OCI-LY7 (cell line): ENCODE measurements at regions not wholly inside any gene's neighbourhood (a gene's known extent, or its start where the extent isn't known, plus 50 kb on each side); places are given as distances from the start of the nearest gene placed in this dataset.

Source experiments
- BruUV-seq: library from RNA; stranded (reverse); fragments of 400-500 nt; replicated peaks from 2 replicates; lab custom pipeline; 2021; lab: Mats Ljungman, UMichigan
- CTCF ChIA-PET: fragments of 300-600 bp; sonication (Branson Sonifier 250); formaldehyde crosslinking; loops from one replicate; lab custom pipeline; 2022; ENCODE audit warnings: antibody characterized with exemption; ENCODE audit not compliant: unreplicated experiment; lab: Charles Lee
- POLR2A ChIA-PET: fragments of 300-600 bp; sonication (Branson Sonifier 250); formaldehyde crosslinking; loops from one replicate; lab custom pipeline; 2022; ENCODE audit warnings: antibody characterized with exemption; lab: Charles Lee
- DNase-seq: peaks from one replicate; pipeline ENCODE4 v3.0.0-alpha.2; 2015; ENCODE audit warnings: low spot score
- H2AFZ ChIP-seq: fragments of 200-600 bp; sonication (generic), shearing (Covaris generic); 2 replicates; pipeline ENCODE4 v1.6.1; 2014; ENCODE audit warnings: mild to moderate bottlenecking, antibody characterized with exemption, low read length, moderate library complexity
- H3K27ac ChIP-seq: fragments of 200-600 bp; sonication (generic); 2 replicates; pipeline ENCODE4 v1.5.1; 2014; ENCODE audit warnings: mixed run types, low read depth, mild to moderate bottlenecking, moderate library complexity, low read length, inconsistent platforms; ENCODE audit not compliant: poor library complexity, severe bottlenecking
- H3K36me3 ChIP-seq: fragments of 200-600 bp; sonication (generic); 2 replicates; pipeline ENCODE4 v1.6.1; 2014; ENCODE audit warnings: mild to moderate bottlenecking, antibody characterized with exemption, low read length, moderate library complexity, mixed read lengths; ENCODE audit not compliant: insufficient read depth
- H3K4me1 ChIP-seq: fragments of 200-600 bp; sonication (generic); 2 replicates; pipeline ENCODE4 v1.5.1; 2014; ENCODE audit warnings: mild to moderate bottlenecking, low read length; ENCODE audit not compliant: insufficient read depth, poor library complexity, severe bottlenecking
- H3K4me2 ChIP-seq: fragments of 200-600 bp; sonication (generic); 2 replicates; pipeline ENCODE4 v1.6.1; 2014; ENCODE audit warnings: mild to moderate bottlenecking, low read length
- H3K4me3 ChIP-seq: fragments of 200-600 bp; sonication (generic); 2 replicates; pipeline ENCODE4 v1.5.1; 2014; ENCODE audit warnings: mild to moderate bottlenecking, low read depth, low read length; ENCODE audit not compliant: poor library complexity, severe bottlenecking
- H3K79me2 ChIP-seq: fragments of 200-600 bp; sonication (generic); 2 replicates; pipeline ENCODE4 v1.6.1; 2016; ENCODE audit warnings: low read depth, mild to moderate bottlenecking, low read length, moderate library complexity, mixed read lengths; ENCODE audit not compliant: insufficient read depth
- H3K9me2 ChIP-seq: fragments of 200-600 bp; sonication (generic); 2 replicates; pipeline ENCODE4 v1.6.1; 2016; ENCODE audit warnings: mild to moderate bottlenecking, low read length, mixed read lengths; ENCODE audit not compliant: insufficient read depth
- H3K9me3 ChIP-seq: fragments of 200-600 bp; sonication (generic); 2 replicates; pipeline ENCODE4 v1.6.1; 2014; ENCODE audit warnings: mild to moderate bottlenecking, mixed run types, low read length, mixed read lengths
- H4K20me1 ChIP-seq: fragments of 200-600 bp; sonication (generic); 2 replicates; pipeline ENCODE4 v1.6.1; 2014; ENCODE audit warnings: mild to moderate bottlenecking, antibody characterized with exemption, low read length, moderate library complexity, mixed read lengths; ENCODE audit not compliant: insufficient read depth
- EZH2phosphoT487 ChIP-seq: fragments of 200-600 bp; sonication (generic); IDR thresholded peaks from 2 replicates; pipeline ENCODE4 v1.6.1; 2018; ENCODE audit warnings: low read depth, borderline replicate concordance, mild to moderate bottlenecking, mixed run types, antibody characterized with exemption, low read length, moderate library complexity, mixed read lengths
- intact Hi-C: fragments of 100-400 bp; cut with micrococcal nuclease; formaldehyde crosslinking; loops from one replicate; pipeline ENCODE4 v1.10.0; 2022; ENCODE audit not compliant: unreplicated experiment
- TF ChIP-seq, protein P1 (sequence below): fragments of 200-600 bp; sonication (generic); conservative IDR thresholded peaks from 2 replicates; pipeline ENCODE4 v1.5.1; 2014; ENCODE audit warnings: mild to moderate bottlenecking, antibody characterized with exemption, low read length, moderate library complexity, mixed read lengths

DNA sequence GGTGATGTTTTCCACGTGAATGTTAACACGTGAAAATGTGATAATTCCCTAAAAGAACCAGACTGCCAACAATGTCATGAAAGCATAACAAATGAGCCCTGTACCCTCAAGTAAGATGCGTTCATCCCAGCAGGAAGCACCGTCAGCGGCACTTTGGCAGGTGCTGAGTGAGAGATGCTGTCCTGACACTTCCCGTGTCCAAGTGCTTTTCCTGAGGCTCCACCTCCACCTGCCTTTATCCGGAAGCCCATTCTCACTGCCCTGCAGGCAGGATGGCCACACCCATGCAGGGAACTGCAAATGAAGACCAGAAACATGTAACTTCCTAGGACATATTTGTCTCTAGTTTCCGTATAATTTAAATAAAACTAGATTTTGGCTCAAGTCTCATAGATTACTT is 238.0 kb upstream of the IRX2 start:
- no peaks in the 10 kb centered on the region for H3K36me3 ChIP-seq
- H2AFZ ChIP-seq = no peak overlapping the region
- ChIA-PET CTCF (no interaction called here), POLR2A (no interaction called here)
- no peak for TF ChIP-seq EZH2phosphoT487
- TF ChIP-seq, protein P1, sequence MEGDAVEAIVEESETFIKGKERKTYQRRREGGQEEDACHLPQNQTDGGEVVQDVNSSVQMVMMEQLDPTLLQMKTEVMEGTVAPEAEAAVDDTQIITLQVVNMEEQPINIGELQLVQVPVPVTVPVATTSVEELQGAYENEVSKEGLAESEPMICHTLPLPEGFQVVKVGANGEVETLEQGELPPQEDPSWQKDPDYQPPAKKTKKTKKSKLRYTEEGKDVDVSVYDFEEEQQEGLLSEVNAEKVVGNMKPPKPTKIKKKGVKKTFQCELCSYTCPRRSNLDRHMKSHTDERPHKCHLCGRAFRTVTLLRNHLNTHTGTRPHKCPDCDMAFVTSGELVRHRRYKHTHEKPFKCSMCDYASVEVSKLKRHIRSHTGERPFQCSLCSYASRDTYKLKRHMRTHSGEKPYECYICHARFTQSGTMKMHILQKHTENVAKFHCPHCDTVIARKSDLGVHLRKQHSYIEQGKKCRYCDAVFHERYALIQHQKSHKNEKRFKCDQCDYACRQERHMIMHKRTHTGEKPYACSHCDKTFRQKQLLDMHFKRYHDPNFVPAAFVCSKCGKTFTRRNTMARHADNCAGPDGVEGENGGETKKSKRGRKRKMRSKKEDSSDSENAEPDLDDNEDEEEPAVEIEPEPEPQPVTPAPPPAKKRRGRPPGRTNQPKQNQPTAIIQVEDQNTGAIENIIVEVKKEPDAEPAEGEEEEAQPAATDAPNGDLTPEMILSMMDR = no peak
- no peaks in the 10 kb centered on the region for H3K79me2 ChIP-seq
- intact Hi-C loops = no loop called here
- no TSS peak for BruUV-seq
- no peak overlapping the region for H3K27ac ChIP-seq
- H3K4me1 ChIP-seq = no peaks in the 10 kb centered on the region
- H3K9me3 ChIP-seq = no peaks in the 10 kb centered on the region
- no peak overlapping the region for H3K4me2 ChIP-seq
- H3K4me3 ChIP-seq = no peak overlapping the region
- H4K20me1 ChIP-seq = no peaks in the 10 kb centered on the region
- no peaks in the 10 kb centered on the region for H3K9me2 ChIP-seq
- no peak for DNase-seq

DNA sequence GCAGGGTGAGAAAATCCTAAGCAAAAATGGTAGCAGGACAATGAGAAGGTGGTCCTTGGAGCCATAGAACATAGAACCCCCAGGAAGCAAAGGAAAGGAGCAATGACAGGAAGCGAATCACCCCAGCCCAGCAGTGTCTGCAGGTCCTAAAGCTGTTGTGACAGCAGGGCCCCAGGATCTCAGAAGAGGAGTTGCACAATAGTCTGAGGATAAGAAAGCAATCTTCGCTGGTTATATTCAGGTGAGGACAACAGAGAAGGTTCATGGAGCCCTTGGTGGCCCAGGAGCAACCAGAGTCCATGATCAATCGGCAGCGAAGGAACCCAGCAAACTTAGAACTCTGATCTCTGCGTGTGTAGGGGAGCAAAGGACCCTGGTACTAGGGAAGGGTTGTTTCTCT is 234.8 kb upstream of the IRX2 start:
- no peak overlapping the region for H3K4me2 ChIP-seq
- intact Hi-C loops = no loop called here
- H3K9me2 ChIP-seq = no peaks in the 10 kb centered on the region
- no peaks in the 10 kb centered on the region for H3K4me1 ChIP-seq
- ChIA-PET POLR2A (no interaction called here), CTCF (no interaction called here)
- H4K20me1 ChIP-seq = no peaks in the 10 kb centered on the region
- no peak for DNase-seq
- H3K27ac ChIP-seq = no peak overlapping the region
- H3K4me3 ChIP-seq = no peak overlapping the region
- H2AFZ ChIP-seq = no peak overlapping the region
- no peaks in the 10 kb centered on the region for H3K79me2 ChIP-seq
- TF ChIP-seq, protein P1 = no peak
- no peak for TF ChIP-seq EZH2phosphoT487
- BruUV-seq = no TSS peak
- no peaks in the 10 kb centered on the region for H3K9me3 ChIP-seq
- no peaks in the 10 kb centered on the region for H3K36me3 ChIP-seq

DNA sequence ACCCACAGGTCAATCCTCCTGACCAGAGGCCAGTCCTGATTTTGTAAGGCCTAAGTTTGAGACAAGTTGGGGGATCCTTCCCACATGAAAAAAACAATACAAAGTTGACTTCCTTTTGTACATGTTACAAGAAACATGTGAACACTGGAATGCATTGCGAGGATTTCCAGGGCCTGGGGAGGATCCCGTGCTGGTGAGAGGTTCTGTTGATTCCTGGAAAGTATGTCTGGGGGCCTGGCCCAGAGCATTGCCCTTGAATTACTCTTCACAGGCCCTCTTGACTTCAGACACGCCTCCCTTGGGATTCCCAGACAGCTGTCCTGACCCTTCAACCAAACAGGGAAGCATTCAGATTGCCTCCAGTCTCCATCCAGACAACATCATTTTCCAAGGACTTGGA is 234.2 kb upstream of the IRX2 start:
- CTCF ChIA-PET = no interaction called here
- H3K4me3 ChIP-seq = no peak overlapping the region
- H2AFZ ChIP-seq = no peak overlapping the region
- H3K9me3 ChIP-seq = no peaks in the 10 kb centered on the region
- BruUV-seq = no TSS peak
- no peak overlapping the region for H3K4me2 ChIP-seq
- H4K20me1 ChIP-seq = no peaks in the 10 kb centered on the region
- intact Hi-C loops = no loop called here
- no peaks in the 10 kb centered on the region for H3K79me2 ChIP-seq
- H3K4me1 ChIP-seq = no peaks in the 10 kb centered on the region
- H3K9me2 ChIP-seq = no peaks in the 10 kb centered on the region
- no peak for TF ChIP-seq EZH2phosphoT487
- TF ChIP-seq, protein P1 = no peak
- no peak for DNase-seq
- H3K36me3 ChIP-seq = no peaks in the 10 kb centered on the region
- H3K27ac ChIP-seq = no peak overlapping the region
- POLR2A ChIA-PET = no interaction called here
